ENCODE measurements at regions not wholly inside any gene's neighbourhood (a gene's known extent, or its start where the extent isn't known, plus 50 kb on each side); places are given as distances from the start of the nearest gene placed in this dataset.
"Not testable (repeated sequence)": the region's sequence is repeated elsewhere in the genome, so short reads cannot be mapped to it uniquely, and the experiment has no call there.

- Histone ChIP-seq H4K20me1 (replicated peaks; ENCODE audit: control insufficient read depth, extremely low read depth, insufficient read depth, low read length) (no peaks in the 10 kb centered on the region), H3K9ac (replicated peaks; ENCODE audit: extremely low read depth, insufficient read depth, low read length) (no peak overlapping the region), H3K4me1 (ENCODE audit: control insufficient read depth, extremely low read depth, insufficient read depth, low read length) (no peaks in the 10 kb centered on the region), H3K27me3 (ENCODE audit: control insufficient read depth in 2 of 2, insufficient read depth in 2 of 2, low read length in 2 of 2) (no peaks in the 10 kb centered on the region), H3K27ac (ENCODE audit: insufficient read depth, low read depth, low read length) (no peak overlapping the region), H3K36me3 (ENCODE audit: control insufficient read depth in 2 of 2, extremely low read depth in 1 of 2, insufficient read depth in 2 of 2, low read length in 2 of 2) (no peaks in the 10 kb centered on the region), H2AFZ (ENCODE audit: low read depth, low read length) (no peak overlapping the region), H3K4me3 (replicated peaks in 1 of 3; ENCODE audit: insufficient read depth in 1 of 3, low read depth in 1 of 3, low read length in 3 of 3) (no peak overlapping the region), H3K9me3 (replicated peaks; ENCODE audit: control insufficient read depth, insufficient read depth, low read length) (no peaks in the 10 kb centered on the region), H3K9me1 (replicated peaks; ENCODE audit: control insufficient read depth, extremely low read depth, insufficient read depth, low read length) (no peaks in the 10 kb centered on the region), H3K79me2 (ENCODE audit: control insufficient read depth, insufficient read depth, low read length) (no peaks in the 10 kb centered on the region), H3K4me2 (ENCODE audit: insufficient read depth, low read length) (no peak overlapping the region)
- FAIRE-seq (no peak), DNase-seq (ENCODE audit: low read depth, low spot score) (no peak)
- TF ChIP-seq MAX (IDR thresholded peaks at IDR 0.05; ENCODE audit: insufficient read depth, insufficient read length), result no peak
- no peak for TF ChIP-seq GATA2 (IDR thresholded peaks at IDR 0.05; ENCODE audit: insufficient read depth, insufficient read length, low read depth, low read length)
- TF ChIP-seq POLR2A (IDR thresholded peaks at IDR 0.05; ENCODE audit: low read depth, low read length), result no peak
- no peak for TF ChIP-seq CTCF (IDR thresholded peaks at IDR 0.05; ENCODE audit: extremely low read depth in 1 of 2, insufficient read depth in 1 of 2, low read depth in 1 of 2, low read length in 2 of 2)
- TF ChIP-seq JUN (IDR thresholded peaks at IDR 0.05; ENCODE audit: borderline replicate concordance, insufficient read depth, insufficient read length, low read depth), result no peak
- no peak for TF ChIP-seq FOS (IDR thresholded peaks at IDR 0.05; ENCODE audit: borderline replicate concordance, insufficient read depth, low read length)
- no peak for TF ChIP-seq POLR2AphosphoS5 (IDR thresholded peaks at IDR 0.05; ENCODE audit: insufficient read depth, low read depth, low read length)
- TF ChIP-seq MYC (IDR thresholded peaks at IDR 0.05; ENCODE audit: low read depth, low read length), result no peak
- TF ChIP-seq EZH2 (IDR thresholded peaks at IDR 0.05; ENCODE audit: borderline replicate concordance, low read depth, low read length, severe bottlenecking), result no peak
- dilution Hi-C loops (cut with MboI; ENCODE audit: extremely low pct_ligation_motif_present, low sequenced_read_pairs) (no loop called here), intact Hi-C loops (cut with micrococcal nuclease) (no loop called here)
- ChIA-PET CTCF (no interaction called here), POLR2A (no interaction called here)
- BruUV-seq (replicated peaks), result no TSS peak
These were observed 218.5 kb upstream of the CNTN3 start for GRCh38 chr3:74832925-74833324.

GRCh38 chr3:74830845-74831244 is 216.4 kb upstream of the CNTN3 start:
- FAIRE-seq; H3K9me3 ChIP-seq (replicated peaks; ENCODE audit: control insufficient read depth, insufficient read depth, low read length); H3K9ac ChIP-seq (replicated peaks; ENCODE audit: extremely low read depth, insufficient read depth, low read length); H3K27me3 ChIP-seq (ENCODE audit: control insufficient read depth in 2 of 2, insufficient read depth in 2 of 2, low read length in 2 of 2); CTCF ChIA-PET; dilution Hi-C loops (cut with MboI; ENCODE audit: extremely low pct_ligation_motif_present, low sequenced_read_pairs); H3K4me1 ChIP-seq (ENCODE audit: control insufficient read depth, extremely low read depth, insufficient read depth, low read length); POLR2A ChIA-PET; H3K9me1 ChIP-seq (replicated peaks; ENCODE audit: control insufficient read depth, extremely low read depth, insufficient read depth, low read length); H3K27ac ChIP-seq (ENCODE audit: insufficient read depth, low read depth, low read length); H2AFZ ChIP-seq (ENCODE audit: low read depth, low read length); H3K36me3 ChIP-seq (ENCODE audit: control insufficient read depth in 2 of 2, extremely low read depth in 1 of 2, insufficient read depth in 2 of 2, low read length in 2 of 2); H3K79me2 ChIP-seq (ENCODE audit: control insufficient read depth, insufficient read depth, low read length); H3K4me3 ChIP-seq (replicated peaks in 1 of 3; ENCODE audit: insufficient read depth in 1 of 3, low read depth in 1 of 3, low read length in 3 of 3); BruUV-seq (replicated peaks); intact Hi-C loops (cut with micrococcal nuclease); H3K4me2 ChIP-seq (ENCODE audit: insufficient read depth, low read length); H4K20me1 ChIP-seq (replicated peaks; ENCODE audit: control insufficient read depth, extremely low read depth, insufficient read depth, low read length); DNase-seq (ENCODE audit: low read depth, low spot score): not testable (repeated sequence)

- H3K27me3 ChIP-seq (ENCODE audit: control insufficient read depth in 2 of 2, insufficient read depth in 2 of 2, low read length in 2 of 2); H3K36me3 ChIP-seq (ENCODE audit: control insufficient read depth in 2 of 2, extremely low read depth in 1 of 2, insufficient read depth in 2 of 2, low read length in 2 of 2); H3K9ac ChIP-seq (replicated peaks; ENCODE audit: extremely low read depth, insufficient read depth, low read length); intact Hi-C loops (cut with micrococcal nuclease); H3K79me2 ChIP-seq (ENCODE audit: control insufficient read depth, insufficient read depth, low read length); POLR2A ChIA-PET; FAIRE-seq; H2AFZ ChIP-seq (ENCODE audit: low read depth, low read length); H3K4me2 ChIP-seq (ENCODE audit: insufficient read depth, low read length); H3K4me3 ChIP-seq (replicated peaks in 1 of 3; ENCODE audit: insufficient read depth in 1 of 3, low read depth in 1 of 3, low read length in 3 of 3); H3K27ac ChIP-seq (ENCODE audit: insufficient read depth, low read depth, low read length); H3K9me1 ChIP-seq (replicated peaks; ENCODE audit: control insufficient read depth, extremely low read depth, insufficient read depth, low read length); H3K4me1 ChIP-seq (ENCODE audit: control insufficient read depth, extremely low read depth, insufficient read depth, low read length); CTCF ChIA-PET; H3K9me3 ChIP-seq (replicated peaks; ENCODE audit: control insufficient read depth, insufficient read depth, low read length); H4K20me1 ChIP-seq (replicated peaks; ENCODE audit: control insufficient read depth, extremely low read depth, insufficient read depth, low read length); dilution Hi-C loops (cut with MboI; ENCODE audit: extremely low pct_ligation_motif_present, low sequenced_read_pairs); BruUV-seq (replicated peaks); DNase-seq (ENCODE audit: low read depth, low spot score): not testable (repeated sequence)
These were observed 210.9 kb upstream of the CNTN3 start for GRCh38 chr3:74825404-74825803.
